AG09319 (cell line): ENCODE measurements at regions not wholly inside any gene's neighbourhood (a gene's known extent, or its start where the extent isn't known, plus 50 kb on each side); places are given as distances from the start of the nearest gene placed in this dataset.

Source experiments
- DNase-seq: peaks from one replicate; pipeline ENCODE4 v3.0.0-alpha.2; 2010; ENCODE audit warnings: low read depth; ENCODE audit errors: extremely low read depth
- TF ChIP-seq, protein P1 (sequence below): IDR thresholded peaks from 2 replicates; pipeline ENCODE4 v1.5.1; 2011; ENCODE audit warnings: low read depth, mild to moderate bottlenecking, inconsistent platforms, low read length, moderate library complexity

GRCh38 chr18:68560128-68560527, 154.8 kb downstream of the TMX3 start:
- DNase-seq: no peak
- TF ChIP-seq, protein P1, sequence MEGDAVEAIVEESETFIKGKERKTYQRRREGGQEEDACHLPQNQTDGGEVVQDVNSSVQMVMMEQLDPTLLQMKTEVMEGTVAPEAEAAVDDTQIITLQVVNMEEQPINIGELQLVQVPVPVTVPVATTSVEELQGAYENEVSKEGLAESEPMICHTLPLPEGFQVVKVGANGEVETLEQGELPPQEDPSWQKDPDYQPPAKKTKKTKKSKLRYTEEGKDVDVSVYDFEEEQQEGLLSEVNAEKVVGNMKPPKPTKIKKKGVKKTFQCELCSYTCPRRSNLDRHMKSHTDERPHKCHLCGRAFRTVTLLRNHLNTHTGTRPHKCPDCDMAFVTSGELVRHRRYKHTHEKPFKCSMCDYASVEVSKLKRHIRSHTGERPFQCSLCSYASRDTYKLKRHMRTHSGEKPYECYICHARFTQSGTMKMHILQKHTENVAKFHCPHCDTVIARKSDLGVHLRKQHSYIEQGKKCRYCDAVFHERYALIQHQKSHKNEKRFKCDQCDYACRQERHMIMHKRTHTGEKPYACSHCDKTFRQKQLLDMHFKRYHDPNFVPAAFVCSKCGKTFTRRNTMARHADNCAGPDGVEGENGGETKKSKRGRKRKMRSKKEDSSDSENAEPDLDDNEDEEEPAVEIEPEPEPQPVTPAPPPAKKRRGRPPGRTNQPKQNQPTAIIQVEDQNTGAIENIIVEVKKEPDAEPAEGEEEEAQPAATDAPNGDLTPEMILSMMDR: no peak

DNA sequence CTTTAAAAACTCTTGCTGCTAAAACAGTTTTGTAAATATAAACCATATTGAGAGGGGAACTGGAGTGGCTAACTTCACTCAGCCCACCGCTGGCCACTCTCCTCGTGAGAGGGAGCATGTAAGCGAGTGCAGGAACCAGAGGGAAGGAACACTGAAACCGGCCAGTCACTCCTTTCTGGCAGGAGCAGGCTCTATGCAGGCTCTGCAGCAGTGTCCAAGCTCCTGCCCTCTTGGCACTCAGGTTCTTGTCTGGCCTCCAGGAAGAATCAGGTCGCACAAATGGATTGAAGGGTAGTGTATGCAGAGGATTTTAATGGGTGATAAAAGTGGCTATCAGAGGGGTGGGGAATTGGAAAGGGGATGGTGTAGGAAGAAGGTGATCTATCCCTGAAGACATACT, 157.7 kb downstream of the TMX3 start:
- TF ChIP-seq, protein P1: no peak

DNA sequence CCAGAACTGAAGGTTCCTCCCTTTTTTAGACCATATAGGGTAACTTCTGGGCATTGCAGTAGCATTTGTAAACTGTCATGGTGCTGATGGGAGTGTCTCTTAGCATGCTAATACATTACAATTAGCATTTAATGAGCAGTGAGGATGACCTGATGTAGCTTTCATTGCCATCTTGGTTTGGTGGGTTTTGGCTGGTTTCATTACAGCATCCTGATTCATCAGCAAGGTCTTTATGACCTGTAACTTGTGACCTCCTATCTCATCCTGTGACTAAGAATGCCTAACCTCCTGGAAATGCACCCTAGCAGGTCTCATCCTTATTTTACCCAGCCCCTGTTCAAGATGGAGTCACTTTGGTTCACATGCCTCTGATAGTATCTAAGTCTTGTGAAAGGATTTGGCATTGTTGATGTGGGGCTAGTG, 159.0 kb downstream of the TMX3 start:
- TF ChIP-seq, protein P1: no peak
- DNase-seq: no peak

More for the DNA sequence above, 157.7 kb downstream of the TMX3 start:
- no peak for DNase-seq

GRCh38 chr18:68548904-68549870, 165.7 kb downstream of the TMX3 start:
- peak; percentile 52 for DNase-seq
- TF ChIP-seq, protein P1: no peak

DNA sequence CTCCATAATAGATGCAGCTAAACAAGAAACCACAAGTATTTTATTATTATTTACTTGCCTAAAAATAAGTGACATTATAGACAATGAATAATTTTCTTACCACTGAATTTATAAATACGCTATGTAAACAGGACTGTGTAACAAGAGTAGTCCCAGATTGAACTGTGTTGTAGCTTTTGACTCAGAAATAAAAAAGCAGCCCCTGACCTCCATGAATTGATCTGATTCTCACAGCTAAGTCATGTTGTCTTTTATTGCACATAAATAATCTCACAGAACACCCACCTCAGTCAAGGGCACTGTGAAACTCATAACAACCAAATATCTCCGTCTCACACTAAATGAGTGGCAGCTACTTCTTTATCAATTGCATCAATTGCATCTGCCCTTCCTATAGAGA, 171.6 kb downstream of the TMX3 start:
- TF ChIP-seq, protein P1: no peak
- DNase-seq: no peak

- no peak for DNase-seq
- TF ChIP-seq, protein P1: no peak
Observed at GRCh38 chr18:68542846-68543245, 172.1 kb downstream of the TMX3 start.

DNA sequence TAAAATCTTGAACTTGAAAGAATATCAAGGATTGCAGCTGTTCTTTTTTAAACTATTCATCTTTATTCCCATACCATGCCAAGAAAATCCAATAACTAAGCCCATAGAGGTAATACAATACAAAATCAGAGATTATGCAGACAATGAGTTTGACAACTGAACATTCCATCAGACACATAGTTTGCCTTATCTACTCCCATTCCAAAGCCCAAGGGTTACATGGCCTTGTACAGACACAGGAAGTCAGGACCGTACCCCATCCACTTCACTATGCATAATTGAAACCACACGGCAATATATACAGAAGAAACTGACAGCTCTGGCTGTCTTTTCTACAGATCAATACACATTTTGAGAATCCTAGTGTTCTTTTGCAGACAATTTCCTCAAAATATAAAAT, 181.3 kb downstream of the TMX3 start:
- no peak for DNase-seq
- TF ChIP-seq, protein P1: no peak
